Ishikawa (cell line): ENCODE measurements at regions not wholly inside any gene's neighbourhood (a gene's known extent, or its start where the extent isn't known, plus 50 kb on each side); places are given as distances from the start of the nearest gene placed in this dataset.

Experiments
- CEBPB ChIP-seq: IDR thresholded peaks from 2 replicates; pipeline ENCODE4 v1.6.1; 2012
- CREB1 ChIP-seq: IDR thresholded peaks from 2 replicates; pipeline ENCODE4 v1.6.1; 2012; ENCODE audit warnings: low read depth
- EGR1 ChIP-seq: IDR thresholded peaks from 2 replicates; pipeline ENCODE4 v1.6.1; 2012
- EP300 ChIP-seq: IDR thresholded peaks from 2 replicates; pipeline ENCODE4 v1.6.1; 2012; ENCODE audit warnings: borderline replicate concordance
- FOXM1 ChIP-seq: IDR thresholded peaks from 2 replicates; pipeline ENCODE4 v1.6.1; 2012; ENCODE audit warnings: low read depth, borderline replicate concordance
- NFIC ChIP-seq: IDR thresholded peaks from 2 replicates; pipeline ENCODE4 v1.6.1; 2012
- RAD21 ChIP-seq: IDR thresholded peaks from 2 replicates; pipeline ENCODE4 v1.6.1; 2012; ENCODE audit warnings: low read depth
- TAF1 ChIP-seq: IDR thresholded peaks from 2 replicates; pipeline ENCODE4 v1.6.1; 2012; ENCODE audit warnings: low read depth, mild to moderate bottlenecking
- TCF12 ChIP-seq: IDR thresholded peaks from 2 replicates; pipeline ENCODE4 v1.6.1; 2012; ENCODE audit warnings: low read depth
- TEAD4 ChIP-seq: IDR thresholded peaks from 2 replicates; pipeline ENCODE4 v1.6.1; 2012
- YY1 ChIP-seq: IDR thresholded peaks from 2 replicates; pipeline ENCODE4 v1.6.1; 2012; ENCODE audit warnings: low read depth
- ZBTB7A ChIP-seq: IDR thresholded peaks from 2 replicates; pipeline ENCODE4 v1.6.1; 2012; ENCODE audit warnings: low read depth
- TF ChIP-seq, protein P1 (sequence below): IDR thresholded peaks from 2 replicates; pipeline ENCODE4 v1.6.1; 2012
- TF ChIP-seq, protein P2 (sequence below): IDR thresholded peaks from 2 replicates; pipeline ENCODE4 v1.6.1; 2012
- TF ChIP-seq, protein P3 (sequence below): IDR thresholded peaks from 2 replicates; pipeline ENCODE4 v1.6.1; 2012; ENCODE audit warnings: low read depth, mild to moderate bottlenecking

DNA sequence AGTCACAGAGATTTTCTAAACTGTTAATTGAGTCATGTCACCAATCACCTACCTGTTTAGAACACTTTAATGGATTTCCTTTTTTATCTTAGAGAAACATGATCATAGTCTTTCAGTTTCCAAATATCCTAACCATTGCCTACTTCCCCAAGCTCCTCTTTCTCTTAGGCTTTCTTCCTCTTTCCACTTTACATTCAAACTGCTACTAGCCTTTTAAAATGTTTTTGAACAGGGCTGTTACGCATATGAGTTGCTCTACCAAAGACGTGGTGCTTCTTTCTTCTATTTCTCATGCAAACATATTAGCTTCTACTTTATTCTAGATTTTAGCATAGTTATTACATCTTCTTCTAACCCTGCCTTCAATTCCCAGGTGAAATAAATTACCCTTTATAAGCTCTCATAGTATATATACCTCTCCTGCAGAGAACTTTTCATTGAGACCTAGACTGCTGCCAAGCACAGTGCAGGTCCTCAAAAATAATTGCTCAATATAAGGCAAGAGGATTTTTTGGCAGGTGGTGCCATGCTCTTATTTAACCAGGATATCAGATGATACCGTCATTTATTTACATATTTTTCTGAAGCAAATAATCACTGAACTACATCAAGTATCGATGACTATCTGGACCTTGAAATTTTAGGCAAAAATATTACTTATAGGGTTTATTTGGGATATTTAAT is 937.1 kb downstream of the TSN start:
- TF ChIP-seq TAF1, result no peak
- TF ChIP-seq, protein P1, sequence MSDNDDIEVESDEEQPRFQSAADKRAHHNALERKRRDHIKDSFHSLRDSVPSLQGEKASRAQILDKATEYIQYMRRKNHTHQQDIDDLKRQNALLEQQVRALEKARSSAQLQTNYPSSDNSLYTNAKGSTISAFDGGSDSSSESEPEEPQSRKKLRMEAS, result no peak
- TF ChIP-seq ZBTB7A, result no peak
- TF ChIP-seq TCF12, result no peak
- TF ChIP-seq, protein P2, sequence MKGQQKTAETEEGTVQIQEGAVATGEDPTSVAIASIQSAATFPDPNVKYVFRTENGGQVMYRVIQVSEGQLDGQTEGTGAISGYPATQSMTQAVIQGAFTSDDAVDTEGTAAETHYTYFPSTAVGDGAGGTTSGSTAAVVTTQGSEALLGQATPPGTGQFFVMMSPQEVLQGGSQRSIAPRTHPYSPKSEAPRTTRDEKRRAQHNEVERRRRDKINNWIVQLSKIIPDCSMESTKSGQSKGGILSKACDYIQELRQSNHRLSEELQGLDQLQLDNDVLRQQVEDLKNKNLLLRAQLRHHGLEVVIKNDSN, result no peak
- TF ChIP-seq FOXM1, result no peak
- TF ChIP-seq TEAD4, result no peak
- TF ChIP-seq RAD21, result no peak
- TF ChIP-seq, protein P3, sequence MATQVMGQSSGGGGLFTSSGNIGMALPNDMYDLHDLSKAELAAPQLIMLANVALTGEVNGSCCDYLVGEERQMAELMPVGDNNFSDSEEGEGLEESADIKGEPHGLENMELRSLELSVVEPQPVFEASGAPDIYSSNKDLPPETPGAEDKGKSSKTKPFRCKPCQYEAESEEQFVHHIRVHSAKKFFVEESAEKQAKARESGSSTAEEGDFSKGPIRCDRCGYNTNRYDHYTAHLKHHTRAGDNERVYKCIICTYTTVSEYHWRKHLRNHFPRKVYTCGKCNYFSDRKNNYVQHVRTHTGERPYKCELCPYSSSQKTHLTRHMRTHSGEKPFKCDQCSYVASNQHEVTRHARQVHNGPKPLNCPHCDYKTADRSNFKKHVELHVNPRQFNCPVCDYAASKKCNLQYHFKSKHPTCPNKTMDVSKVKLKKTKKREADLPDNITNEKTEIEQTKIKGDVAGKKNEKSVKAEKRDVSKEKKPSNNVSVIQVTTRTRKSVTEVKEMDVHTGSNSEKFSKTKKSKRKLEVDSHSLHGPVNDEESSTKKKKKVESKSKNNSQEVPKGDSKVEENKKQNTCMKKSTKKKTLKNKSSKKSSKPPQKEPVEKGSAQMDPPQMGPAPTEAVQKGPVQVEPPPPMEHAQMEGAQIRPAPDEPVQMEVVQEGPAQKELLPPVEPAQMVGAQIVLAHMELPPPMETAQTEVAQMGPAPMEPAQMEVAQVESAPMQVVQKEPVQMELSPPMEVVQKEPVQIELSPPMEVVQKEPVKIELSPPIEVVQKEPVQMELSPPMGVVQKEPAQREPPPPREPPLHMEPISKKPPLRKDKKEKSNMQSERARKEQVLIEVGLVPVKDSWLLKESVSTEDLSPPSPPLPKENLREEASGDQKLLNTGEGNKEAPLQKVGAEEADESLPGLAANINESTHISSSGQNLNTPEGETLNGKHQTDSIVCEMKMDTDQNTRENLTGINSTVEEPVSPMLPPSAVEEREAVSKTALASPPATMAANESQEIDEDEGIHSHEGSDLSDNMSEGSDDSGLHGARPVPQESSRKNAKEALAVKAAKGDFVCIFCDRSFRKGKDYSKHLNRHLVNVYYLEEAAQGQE, result no peak
- TF ChIP-seq NFIC, result no peak
- no peak for TF ChIP-seq EGR1
- TF ChIP-seq YY1, result no peak
- no peak for TF ChIP-seq CREB1

DNA sequence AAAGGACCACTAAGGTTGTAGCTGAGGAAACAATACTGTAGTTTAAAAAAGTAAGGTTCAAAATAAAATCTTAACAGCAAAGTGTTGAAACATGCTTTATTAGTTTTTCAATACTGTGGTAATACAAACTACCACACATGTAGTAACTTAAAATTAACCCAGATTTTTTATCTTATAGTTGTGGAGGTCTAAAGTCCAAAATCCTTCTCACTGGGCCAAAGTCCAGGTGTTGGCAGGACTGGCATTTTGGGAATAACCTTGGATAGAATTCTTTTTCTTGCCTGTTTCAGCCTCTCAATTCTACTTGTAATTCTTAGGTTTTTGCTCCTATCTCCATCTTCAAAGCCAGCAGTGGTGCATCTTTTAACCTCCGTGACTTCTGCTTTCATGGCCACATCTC is 942.0 kb downstream of the TSN start:
- TF ChIP-seq EGR1 (no peak), TCF12 (no peak), YY1 (no peak), ZBTB7A (no peak), TEAD4 (no peak), CREB1 (no peak), TAF1 (no peak), FOXM1 (no peak), RAD21 (no peak), NFIC (no peak)
- TF ChIP-seq, protein P1, result no peak

DNA sequence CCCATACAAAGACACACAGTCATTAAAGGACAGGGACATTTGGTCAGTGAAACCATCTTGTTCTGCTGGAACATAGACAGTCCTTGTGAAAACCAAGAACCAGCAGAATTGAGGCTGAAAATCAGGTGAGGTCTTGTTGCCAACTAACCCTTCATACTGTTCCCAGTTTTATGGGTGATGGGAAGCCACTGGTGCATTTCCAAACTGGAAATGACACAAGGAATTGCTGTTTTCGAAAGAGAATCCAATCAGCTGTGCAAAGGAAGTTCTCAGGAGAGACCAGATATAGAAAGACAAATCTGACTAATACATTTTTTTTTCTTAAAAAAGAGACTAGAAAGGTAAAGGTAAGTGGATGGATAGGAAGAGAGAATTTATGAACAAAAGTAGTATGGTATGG is 948.2 kb downstream of the TSN start:
- TF ChIP-seq CEBPB, result no peak
- no peak for TF ChIP-seq EP300

DNA sequence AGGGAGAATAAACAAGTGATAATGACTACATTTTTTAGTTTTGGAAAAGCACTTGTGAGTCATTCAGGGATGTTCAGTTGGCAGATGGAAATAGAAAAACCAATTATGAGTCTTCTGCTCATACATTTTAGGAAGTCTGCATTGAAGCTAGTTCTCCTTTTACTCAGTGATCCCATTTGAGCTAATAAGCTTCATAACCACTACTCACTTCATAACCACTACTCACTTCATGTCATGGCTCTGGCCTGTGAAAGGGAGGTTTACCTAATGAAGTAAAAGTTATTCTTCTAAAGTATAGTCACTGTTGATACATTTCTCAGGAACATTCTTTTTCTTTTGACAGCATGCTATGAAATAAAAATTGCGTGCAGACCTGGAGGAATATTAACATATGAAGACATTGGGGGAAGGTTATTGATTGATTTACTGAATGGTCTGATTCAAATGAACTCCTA is 948.7 kb downstream of the TSN start:
- TF ChIP-seq ZBTB7A (no peak), CEBPB (no peak), TAF1 (no peak), RAD21 (no peak), YY1 (no peak), NFIC (no peak), FOXM1 (no peak), TEAD4 (no peak), EP300 (no peak), CREB1 (no peak), TCF12 (no peak), EGR1 (no peak)
- TF ChIP-seq, protein P1, result no peak
- TF ChIP-seq, protein P3, result no peak
- TF ChIP-seq, protein P2, result no peak

DNA sequence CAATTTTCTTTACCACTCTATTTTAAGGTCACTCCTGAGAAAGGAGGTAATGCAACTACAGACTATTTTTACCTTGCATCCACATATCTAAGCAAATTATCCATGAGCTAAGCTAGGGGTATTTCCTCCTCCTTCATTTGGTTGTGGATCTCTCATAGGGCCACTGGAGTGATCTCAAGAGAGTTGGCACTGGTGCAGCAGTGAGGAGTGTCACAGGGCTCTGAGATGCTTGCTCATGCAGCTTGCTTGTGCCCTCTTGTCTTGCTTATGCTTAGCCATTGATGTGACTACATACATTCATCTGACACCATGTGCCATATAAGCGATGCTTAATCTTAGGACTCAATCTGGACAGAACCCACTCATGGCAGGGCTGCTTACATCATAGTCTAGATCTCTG is 950.3 kb downstream of the TSN start:
- no peak for TF ChIP-seq TAF1
- no peak for TF ChIP-seq NFIC
- TF ChIP-seq TEAD4, result no peak
- no peak for TF ChIP-seq YY1

DNA sequence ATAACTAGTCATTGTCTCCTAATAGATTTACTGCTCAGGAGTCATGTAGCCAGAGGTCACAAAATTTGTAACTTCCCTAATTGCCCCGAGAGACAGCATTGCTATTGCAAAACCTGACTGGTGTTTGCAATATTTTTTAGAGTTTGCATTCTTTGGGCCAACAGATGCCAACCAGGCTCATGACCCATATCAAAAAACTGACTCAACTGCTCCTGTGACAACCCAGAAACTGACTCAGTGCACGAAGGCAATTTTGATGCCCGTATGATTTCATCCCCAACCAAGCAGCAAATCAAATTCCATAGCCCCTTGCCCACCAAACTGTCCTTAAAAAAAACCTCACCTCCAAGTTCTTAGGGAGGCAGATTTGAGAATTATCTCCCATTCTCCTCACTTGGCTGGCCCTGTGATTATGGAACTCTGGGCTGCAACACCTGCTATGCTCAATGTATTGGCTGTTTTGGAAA is 951.3 kb downstream of the TSN start:
- TF ChIP-seq, protein P1, result no peak
- TF ChIP-seq RAD21 (no peak), TCF12 (no peak), TAF1 (no peak), YY1 (no peak), CEBPB (no peak), TEAD4 (no peak), EP300 (no peak), FOXM1 (no peak)
- TF ChIP-seq, protein P3, result no peak
